Panc1 (cell line): ENCODE measurements at regions not wholly inside any gene's neighbourhood (a gene's known extent, or its start where the extent isn't known, plus 50 kb on each side); places are given as distances from the start of the nearest gene placed in this dataset.

ENCODE experiments used
- ATAC-seq: fragments of 200-7000 bp; cut with Tn5 transposase; 2 replicates; pipeline ENCODE4 v1.9.1; 2020; ENCODE audit warnings: mild to moderate bottlenecking, moderate library complexity
- BruUV-seq: library from RNA; stranded (reverse); fragments of 400-500 nt; replicated peaks from 2 replicates; lab custom pipeline; 2021; lab: Mats Ljungman, UMichigan
- CTCF ChIA-PET: fragments of 300-600 bp; sonication (Branson Sonifier 250); formaldehyde crosslinking; loops from one replicate; lab custom pipeline; 2022; ENCODE audit warnings: antibody characterized with exemption; lab: Charles Lee
- POLR2A ChIA-PET: fragments of 300-600 bp; sonication (Branson Sonifier 250); formaldehyde crosslinking; loops from one replicate; lab custom pipeline; 2022; ENCODE audit warnings: antibody characterized with exemption; lab: Charles Lee
- DNase-seq: peaks from one replicate; pipeline ENCODE4 v3.0.0-alpha.2; 2010; ENCODE audit warnings: low read depth, low spot score
- H3K27ac ChIP-seq: 2 replicates; pipeline ENCODE4 v1.5.1; 2011; ENCODE audit warnings: mild to moderate bottlenecking, low read length, inconsistent platforms
- H3K27me3 ChIP-seq: fragments of 200-500 bp; sonication (Bioruptor generic); 2 replicates; pipeline ENCODE4 v1.6.0; 2014; ENCODE audit warnings: low read length, inconsistent platforms; ENCODE audit not compliant: control insufficient read depth, insufficient read depth
- H3K36me3 ChIP-seq: fragments of 200-500 bp; sonication (Bioruptor generic); 2 replicates; pipeline ENCODE4 v1.5.1; 2014; ENCODE audit warnings: inconsistent platforms, mild to moderate bottlenecking, low read length, moderate library complexity; ENCODE audit not compliant: control insufficient read depth, insufficient read depth
- H3K4me1 ChIP-seq: 2 replicates; pipeline ENCODE4 v1.5.1; 2011; ENCODE audit warnings: inconsistent platforms, mild to moderate bottlenecking, low read length, moderate library complexity; ENCODE audit not compliant: control insufficient read depth, insufficient read depth
- H3K4me3 ChIP-seq, 2 experiments: 2 replicates each; pipeline ENCODE4 v1.5.1; 2011 to 2012; ENCODE audit warnings: low read depth in 2 of 2, low read length in 2 of 2, mild to moderate bottlenecking in 2 of 2, inconsistent platforms in 1 of 2, moderate library complexity in 1 of 2
- H3K9me3 ChIP-seq: fragments of 200-500 bp; sonication (Bioruptor generic); 2 replicates; pipeline ENCODE4 v1.5.1; 2014; ENCODE audit warnings: low read depth, mild to moderate bottlenecking, inconsistent platforms, low read length, moderate library complexity; ENCODE audit not compliant: control insufficient read depth, insufficient read depth
- CTCF ChIP-seq: fragments of 450-650 bp; IDR thresholded peaks from 2 replicates; pipeline ENCODE4 v1.5.1; 2017; ENCODE audit warnings: mild to moderate bottlenecking
- POLR2AphosphoS5 ChIP-seq: IDR thresholded peaks from 2 replicates; pipeline ENCODE4 v1.6.1; 2012; ENCODE audit warnings: mild to moderate bottlenecking, low read depth, low read length, moderate library complexity
- REST ChIP-seq, 2 experiments: IDR thresholded peaks; 2 replicates each; pipeline ENCODE4 v1.6.1; 2011 to 2012; ENCODE audit warnings: low read depth in 2 of 2, control low read depth in 1 of 2, low read length in 1 of 2, mild to moderate bottlenecking in 1 of 2, moderate library complexity in 1 of 2; ENCODE audit not compliant: insufficient read depth in 1 of 2
- SIN3A ChIP-seq: IDR thresholded peaks from 2 replicates; pipeline ENCODE4 v1.6.1; 2012; ENCODE audit warnings: low read depth, mild to moderate bottlenecking, low read length, moderate library complexity, borderline replicate concordance; ENCODE audit not compliant: insufficient read depth
- TCF7L2 ChIP-seq: IDR thresholded peaks from 2 replicates; pipeline ENCODE4 v1.6.1; 2011; ENCODE audit warnings: mild to moderate bottlenecking, low read depth, low read length, inconsistent platforms
- in situ Hi-C: cut with HindIII; loops from 2 replicates; pipeline ENCODE4 v1.10.0; 2016; ENCODE audit warnings: low sequenced_read_pairs, low pct_unique_long_range_greater_than_20kb
- intact Hi-C: fragments of 100-400 bp; cut with micrococcal nuclease; formaldehyde crosslinking; loops from one replicate; pipeline ENCODE4 v1.10.0; 2022; ENCODE audit not compliant: unreplicated experiment

GRCh38 chr18:41879256-41879655 lies 75.8 kb upstream of the PIK3C3 start:
- no peak overlapping the region for H3K4me3 ChIP-seq
- CTCF ChIA-PET = no interaction called here
- BruUV-seq = no TSS peak
- intact Hi-C loops (no loop called here), in situ Hi-C loops (no loop called here)
- TF ChIP-seq REST (IDR thresholded peaks at IDR 0.05; ENCODE audit: insufficient read depth in 1 of 2, low read depth in 2 of 2, low read length in 1 of 2) (no peak), CTCF (no peak), TCF7L2 (no peak), SIN3A (no peak), POLR2AphosphoS5 (no peak)
- DNase-seq (no peak), ATAC-seq (no peak)
- POLR2A ChIA-PET = no interaction called here
- H3K36me3 ChIP-seq = no peaks in the 10 kb centered on the region
- no peak overlapping the region for H3K27ac ChIP-seq
- H3K27me3 ChIP-seq = no peaks in the 10 kb centered on the region
- no peaks in the 10 kb centered on the region for H3K9me3 ChIP-seq
- no peaks in the 10 kb centered on the region for H3K4me1 ChIP-seq

GRCh38 chr18:41875094-41875780 lies 79.8 kb upstream of the PIK3C3 start:
- intact Hi-C loops = no loop called here
- Histone ChIP-seq H3K27me3 (no peaks in the 10 kb centered on the region), H3K9me3 (no peaks in the 10 kb centered on the region), H3K36me3 (no peaks in the 10 kb centered on the region), H3K4me3 (no peak overlapping the region), H3K4me1 (no peaks in the 10 kb centered on the region), H3K27ac (no peak overlapping the region)
- no peak for TF ChIP-seq POLR2AphosphoS5
- TF ChIP-seq TCF7L2 = no peak
- TF ChIP-seq SIN3A = no peak
- no peak for TF ChIP-seq REST (IDR thresholded peaks at IDR 0.05; ENCODE audit: insufficient read depth in 1 of 2, low read depth in 2 of 2, low read length in 1 of 2)
- TF ChIP-seq CTCF = no peak
- DNase-seq (no peak), ATAC-seq (no peak)
- no TSS peak for BruUV-seq
- in situ Hi-C loops = no loop called here
- ChIA-PET POLR2A (no interaction called here), CTCF (no interaction called here)
